ENCODE measurements at regions not wholly inside any gene's neighbourhood (a gene's known extent, or its start where the extent isn't known, plus 50 kb on each side); places are given as distances from the start of the nearest gene placed in this dataset.
A peak's percentile ranks its signal among the peaks of the same experiment; 100 is the strongest.

GRCh38 chr5:148910216-148910615, 83.8 kb downstream of the ADRB2 start:
- Histone ChIP-seq H3K27ac (no peak overlapping the region), H3K9me3 (no peaks in the 10 kb centered on the region), H3K36me3 (no peaks in the 10 kb centered on the region), H3K4me3 (no peak overlapping the region), H3K4me1 (peaks cover 0 to 33% (median 13%) of the 10 kb centered on the region in 9 donors), H3K27me3 (no peaks in the 10 kb centered on the region)
- intact Hi-C loops (cut with DNase I): loop anchor here in 1 of 10 donors (5.0 kb wide), 1 partner anchor 42 kb away; no protein-coding TSS in a partner anchor
- no peak for ATAC-seq
- 96% methylated on average over 4 of the region's 4 CpGs for WGBS, 2 donors
- no peak for DNase-seq
- TF ChIP-seq CTCF (IDR thresholded peaks at IDR 0.05): no peak

DNA sequence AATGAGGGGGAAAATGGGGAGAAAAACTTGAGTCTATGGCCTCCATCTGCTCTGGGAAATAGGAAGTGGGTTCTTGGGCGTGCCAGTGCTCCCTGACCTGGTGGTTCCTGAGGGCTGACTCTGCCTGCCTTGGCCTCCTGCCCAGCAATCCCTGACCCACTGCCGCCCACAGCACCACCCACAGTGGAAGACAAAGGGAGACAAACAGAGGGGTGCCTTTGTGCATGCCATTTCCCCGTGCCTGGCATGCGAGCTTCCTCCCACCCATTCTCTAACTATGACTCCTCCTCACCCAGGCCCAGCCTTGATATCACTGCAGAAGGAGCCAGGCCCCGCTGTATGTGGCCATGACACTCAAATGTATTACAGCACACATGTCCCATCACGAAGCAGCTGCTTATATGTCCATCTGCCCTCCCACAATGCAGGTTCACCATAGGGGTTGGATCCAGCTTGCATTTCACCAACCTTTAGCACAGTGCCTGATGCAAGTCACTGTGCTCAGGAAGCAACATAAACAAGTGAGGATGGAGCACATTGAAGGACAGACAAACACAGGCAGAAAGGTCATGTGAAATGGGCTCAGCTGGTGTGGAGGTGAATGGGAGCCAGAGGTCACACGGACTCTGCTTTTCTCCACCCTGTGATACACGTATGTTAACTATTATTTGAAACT, 84.4 kb downstream of the ADRB2 start:
- H3K4me3 ChIP-seq: no peak overlapping the region
- intact Hi-C loops (cut with DNase I): loop anchor here in 1 of 10 donors (5.0 kb wide), 1 partner anchor 41 kb away; no protein-coding TSS in a partner anchor
- whole genome bisulfite sequencing, 2 donors: 77 to 83% methylated on average over 8 of the region's 8 CpGs
- TF ChIP-seq CTCF (IDR thresholded peaks at IDR 0.05): no peak
- no peak overlapping the region for H3K27ac ChIP-seq
- H3K27me3 ChIP-seq: no peaks in the 10 kb centered on the region
- ATAC-seq: peak in 3 of 8 donors; percentile 13 to 25 (median 21)
- no peaks in the 10 kb centered on the region for H3K9me3 ChIP-seq
- H3K36me3 ChIP-seq: no peaks in the 10 kb centered on the region
- peaks cover 0 to 31% (median 16%) of the 10 kb centered on the region in 9 donors for H3K4me1 ChIP-seq
- DNase-seq: peak in 1 of 2 donors; percentile 25

DNA sequence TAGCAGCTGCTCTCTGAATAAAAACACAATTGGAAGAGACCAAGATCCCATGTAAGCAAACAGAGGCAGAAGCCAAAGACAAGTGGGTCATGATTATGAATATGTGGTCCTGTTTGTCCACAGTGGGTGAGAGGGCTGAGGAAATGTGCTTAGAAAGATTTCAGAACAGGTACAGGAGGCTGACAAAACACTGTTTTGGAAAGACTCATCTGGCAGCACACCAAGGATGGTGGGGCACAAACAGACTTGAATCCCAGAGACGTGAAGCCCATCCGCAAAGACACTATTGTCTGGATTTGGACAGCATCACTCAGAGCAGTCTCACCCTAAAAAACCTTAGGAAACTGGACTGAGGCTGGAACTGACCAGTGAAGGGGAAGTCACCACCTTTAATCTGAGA, 85.0 kb downstream of the ADRB2 start:
- H3K4me1 ChIP-seq: peaks cover 0 to 33% (median 16%) of the 10 kb centered on the region in 9 donors
- H3K27me3 ChIP-seq: no peaks in the 10 kb centered on the region
- TF ChIP-seq CTCF (IDR thresholded peaks at IDR 0.05): no peak
- no peak overlapping the region for H3K27ac ChIP-seq
- no peak overlapping the region for H3K4me3 ChIP-seq
- ATAC-seq: no peak
- intact Hi-C loops (cut with DNase I): loop anchor here in 1 of 10 donors (5.0 kb wide), 1 partner anchor 41 kb away; no protein-coding TSS in a partner anchor
- no peak for DNase-seq
- 87 to 89% methylated on average over 2 of the region's 2 CpGs for WGBS, 2 donors
- H3K36me3 ChIP-seq: no peaks in the 10 kb centered on the region
- no peaks in the 10 kb centered on the region for H3K9me3 ChIP-seq

- Histone ChIP-seq H3K4me3 (no peak overlapping the region), H3K27me3 (no peaks in the 10 kb centered on the region), H3K36me3 (no peaks in the 10 kb centered on the region), H3K9me3 (no peaks in the 10 kb centered on the region), H3K27ac (no peak overlapping the region), H3K4me1 (peaks cover 0 to 36% (median 16%) of the 10 kb centered on the region in 9 donors)
- DNase-seq (no peak), ATAC-seq (no peak)
- 76 to 88% methylated on average over 1 of the region's 1 CpG for WGBS, 2 donors
- intact Hi-C loops (cut with DNase I): loop anchor here in 1 of 10 donors (5.0 kb wide), 1 partner anchor 40 kb away; no protein-coding TSS in a partner anchor
- no peak for TF ChIP-seq CTCF (IDR thresholded peaks at IDR 0.05)
These were observed 85.7 kb downstream of the ADRB2 start for GRCh38 chr5:148912146-148912545.

Measured in heart right ventricle (tissue), 16 donors.